Left ventricle myocardium inferior (tissue), 1 donor: ENCODE measurements at regions not wholly inside any gene's neighbourhood (a gene's known extent, or its start where the extent isn't known, plus 50 kb on each side); places are given as distances from the start of the nearest gene placed in this dataset.

Experiments
- DNase-seq: peaks from one replicate; pipeline ENCODE4 v3.0.0-alpha.2; 2020
- H3K27ac ChIP-seq: fragments of 200-600 bp; replicated peaks from 2 replicates; pipeline ENCODE4 v1.8.0; 2021
- H3K27me3 ChIP-seq: fragments of 200-600 bp; 2 replicates; pipeline ENCODE4 v1.8.0; 2021; ENCODE audit warnings: low read depth
- H3K36me3 ChIP-seq: fragments of 200-600 bp; 2 replicates; pipeline ENCODE4 v1.8.0; 2021
- H3K4me1 ChIP-seq: fragments of 200-600 bp; 2 replicates; pipeline ENCODE4 v1.8.0; 2021
- H3K4me3 ChIP-seq: fragments of 200-600 bp; 2 replicates; pipeline ENCODE4 v1.8.0; 2021; ENCODE audit warnings: mild to moderate bottlenecking, moderate library complexity
- H3K9me3 ChIP-seq: fragments of 200-600 bp; replicated peaks from 2 replicates; pipeline ENCODE4 v1.8.0; 2021
- intact Hi-C: fragments of 100-400 bp; cut with micrococcal nuclease; formaldehyde crosslinking; loops from one replicate; pipeline ENCODE4 v1.11.0; 2022
- TF ChIP-seq, protein P1 (sequence below): fragments of 200-600 bp; IDR thresholded peaks from 2 replicates; pipeline ENCODE4 v1.8.0; 2021; ENCODE audit warnings: antibody characterized with exemption, mild to moderate bottlenecking, borderline replicate concordance
- donor health status: DM: no; HTN: yes; CAD: no; lungs with severe emphysema.

DNA sequence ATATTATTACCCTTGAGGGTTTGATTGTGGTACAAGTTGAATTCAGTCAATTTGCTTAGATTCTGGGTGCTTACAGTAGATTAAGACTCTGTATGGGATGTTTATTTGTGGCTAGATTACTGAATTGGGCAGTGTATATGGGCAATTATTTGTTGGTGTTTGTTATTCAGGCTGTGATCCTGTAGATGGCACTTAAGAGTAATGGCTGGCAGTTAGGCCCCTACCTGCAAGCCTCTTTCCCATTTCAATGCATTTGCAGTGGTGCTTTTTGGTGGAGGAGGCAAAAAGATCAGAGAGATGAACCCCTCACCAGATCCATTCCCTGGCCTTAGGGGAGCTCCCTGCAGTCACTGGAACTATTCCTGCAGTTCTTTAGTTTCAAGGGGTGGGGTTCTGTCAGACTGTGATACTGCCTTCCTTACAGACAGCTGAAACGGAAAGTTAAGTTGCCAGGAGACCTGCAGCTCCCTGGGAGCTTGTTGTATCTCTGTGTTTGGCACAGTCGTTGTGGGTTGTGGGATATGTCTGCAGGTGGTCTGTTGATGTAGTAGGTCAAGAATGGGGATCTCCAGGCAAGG is 199.5 kb downstream of the AASDHPPT start:
- no peaks in the 10 kb centered on the region for H3K27me3 ChIP-seq
- no peaks in the 10 kb centered on the region for H3K4me1 ChIP-seq
- H3K4me3 ChIP-seq: no peak overlapping the region
- peaks cover 16% of the 10 kb centered on the region for H3K9me3 ChIP-seq
- H3K27ac ChIP-seq: no peak overlapping the region
- TF ChIP-seq, protein P1, sequence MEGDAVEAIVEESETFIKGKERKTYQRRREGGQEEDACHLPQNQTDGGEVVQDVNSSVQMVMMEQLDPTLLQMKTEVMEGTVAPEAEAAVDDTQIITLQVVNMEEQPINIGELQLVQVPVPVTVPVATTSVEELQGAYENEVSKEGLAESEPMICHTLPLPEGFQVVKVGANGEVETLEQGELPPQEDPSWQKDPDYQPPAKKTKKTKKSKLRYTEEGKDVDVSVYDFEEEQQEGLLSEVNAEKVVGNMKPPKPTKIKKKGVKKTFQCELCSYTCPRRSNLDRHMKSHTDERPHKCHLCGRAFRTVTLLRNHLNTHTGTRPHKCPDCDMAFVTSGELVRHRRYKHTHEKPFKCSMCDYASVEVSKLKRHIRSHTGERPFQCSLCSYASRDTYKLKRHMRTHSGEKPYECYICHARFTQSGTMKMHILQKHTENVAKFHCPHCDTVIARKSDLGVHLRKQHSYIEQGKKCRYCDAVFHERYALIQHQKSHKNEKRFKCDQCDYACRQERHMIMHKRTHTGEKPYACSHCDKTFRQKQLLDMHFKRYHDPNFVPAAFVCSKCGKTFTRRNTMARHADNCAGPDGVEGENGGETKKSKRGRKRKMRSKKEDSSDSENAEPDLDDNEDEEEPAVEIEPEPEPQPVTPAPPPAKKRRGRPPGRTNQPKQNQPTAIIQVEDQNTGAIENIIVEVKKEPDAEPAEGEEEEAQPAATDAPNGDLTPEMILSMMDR: no peak
- intact Hi-C loops: no loop called here
- DNase-seq: no peak
- no peaks in the 10 kb centered on the region for H3K36me3 ChIP-seq

DNA sequence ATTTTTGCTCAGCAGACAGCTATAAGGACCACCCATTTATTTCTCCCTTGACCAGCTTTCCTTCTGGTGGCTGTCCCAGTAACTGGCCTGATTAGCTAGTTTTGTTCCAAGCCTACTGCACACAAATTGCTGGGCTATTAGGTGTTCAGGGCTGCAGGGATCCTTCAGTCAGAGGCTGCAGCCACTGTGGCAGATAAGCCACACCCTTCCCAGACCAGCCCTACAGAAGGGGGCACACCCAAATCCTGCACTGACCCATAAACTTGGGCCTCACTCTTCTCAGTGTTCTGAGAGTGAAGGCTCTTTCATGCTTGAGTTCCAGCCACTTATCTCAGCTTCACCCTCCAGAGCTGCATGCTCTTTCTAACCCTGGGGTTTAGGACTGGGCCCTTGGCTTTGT is 200.0 kb downstream of the AASDHPPT start:
- Histone ChIP-seq H3K4me3 (no peak overlapping the region), H3K4me1 (no peaks in the 10 kb centered on the region), H3K36me3 (no peaks in the 10 kb centered on the region), H3K9me3 (peaks cover 16% of the 10 kb centered on the region), H3K27ac (no peak overlapping the region), H3K27me3 (no peaks in the 10 kb centered on the region)
- intact Hi-C loops: no loop called here
- TF ChIP-seq, protein P1: no peak
- DNase-seq: no peak

DNA sequence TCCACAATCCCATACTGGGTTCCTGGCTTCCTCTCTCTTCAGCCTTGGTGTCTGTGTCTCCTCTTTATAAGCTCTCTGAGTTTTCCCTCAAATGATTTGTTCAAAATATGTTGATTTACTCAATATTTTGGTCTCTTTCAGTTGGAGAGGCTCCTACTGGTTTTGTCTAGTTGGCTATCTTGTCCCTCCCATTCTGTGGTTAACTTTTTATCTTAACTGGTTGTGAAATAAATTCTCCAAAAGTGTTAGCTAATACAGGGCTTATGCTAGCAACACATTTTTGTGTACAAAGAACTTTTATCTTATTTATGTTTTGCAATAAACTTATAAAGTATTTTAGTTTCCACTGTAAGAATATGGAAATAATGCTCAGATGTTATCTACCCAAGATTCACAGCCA is 200.9 kb downstream of the AASDHPPT start:
- intact Hi-C loops: no loop called here
- Histone ChIP-seq H3K4me1 (no peaks in the 10 kb centered on the region), H3K9me3 (peaks cover 12% of the 10 kb centered on the region), H3K27ac (no peak overlapping the region), H3K27me3 (no peaks in the 10 kb centered on the region), H3K36me3 (no peaks in the 10 kb centered on the region), H3K4me3 (no peak overlapping the region)
- TF ChIP-seq, protein P1: no peak
- DNase-seq: no peak

DNA sequence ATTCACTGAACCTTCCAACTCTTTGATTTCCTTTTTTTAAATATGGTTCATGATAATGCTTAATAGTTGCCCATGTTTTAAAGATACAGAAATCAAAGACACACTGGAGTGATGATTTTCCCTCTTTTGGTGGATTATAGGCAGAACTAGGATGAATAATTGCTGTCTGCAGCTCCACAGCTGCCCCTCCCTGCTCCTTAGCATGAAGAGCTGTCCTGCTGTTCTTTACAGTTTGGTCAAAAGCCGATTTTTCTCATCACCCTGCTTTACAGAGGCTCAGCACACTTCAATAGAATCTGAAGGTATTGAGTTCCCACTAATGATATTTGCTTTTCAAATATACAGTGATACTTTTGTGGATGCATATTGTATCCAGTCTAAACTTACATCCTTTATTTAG is 202.6 kb downstream of the AASDHPPT start:
- intact Hi-C loops: no loop called here
- Histone ChIP-seq H3K27ac (no peak overlapping the region), H3K36me3 (no peaks in the 10 kb centered on the region), H3K4me1 (no peaks in the 10 kb centered on the region), H3K9me3 (no peaks in the 10 kb centered on the region), H3K4me3 (no peak overlapping the region), H3K27me3 (no peaks in the 10 kb centered on the region)
- DNase-seq: no peak
- TF ChIP-seq, protein P1: no peak

DNA sequence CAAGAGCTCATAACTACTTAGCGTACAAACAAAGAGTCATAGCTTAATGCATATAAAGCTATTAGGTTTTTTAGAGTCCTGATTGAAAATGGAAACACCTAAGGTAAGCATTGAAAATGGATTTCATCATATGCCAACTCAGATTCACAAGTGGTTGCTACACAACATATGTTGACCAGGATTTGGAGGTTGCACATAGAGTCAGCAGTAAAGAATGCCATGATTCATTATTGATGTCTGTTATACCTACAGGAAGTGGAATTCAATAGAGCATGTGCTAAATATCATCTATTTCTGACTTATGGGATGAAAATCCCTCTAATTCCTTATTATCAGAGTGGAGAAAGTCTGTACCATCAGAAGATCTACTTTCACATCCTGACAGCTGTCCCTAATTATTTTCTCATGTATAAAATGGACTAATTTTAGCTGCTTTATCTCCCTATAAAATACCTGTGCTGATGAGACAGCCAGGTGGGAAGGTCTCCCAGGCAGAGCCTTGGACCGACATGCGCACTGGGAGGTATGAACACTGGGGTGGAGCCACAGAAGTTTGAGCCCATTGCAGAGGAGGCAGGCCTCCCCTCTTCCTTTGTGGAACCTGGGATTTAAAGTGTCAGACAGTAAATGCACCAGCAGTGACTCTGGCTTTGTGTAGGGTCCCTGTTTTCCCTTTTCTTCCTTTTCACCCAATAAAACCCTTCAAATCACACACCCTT is 204.2 kb downstream of the AASDHPPT start:
- TF ChIP-seq, protein P1: no peak
- Histone ChIP-seq H3K4me1 (no peaks in the 10 kb centered on the region), H3K36me3 (no peaks in the 10 kb centered on the region), H3K4me3 (no peak overlapping the region), H3K27ac (no peak overlapping the region), H3K27me3 (no peaks in the 10 kb centered on the region), H3K9me3 (no peaks in the 10 kb centered on the region)
- DNase-seq: no peak
- intact Hi-C loops: no loop called here
